ENCODE measurements at regions not wholly inside any gene's neighbourhood (a gene's known extent, or its start where the extent isn't known, plus 50 kb on each side); places are given as distances from the start of the nearest gene placed in this dataset.

- H3K36me3 ChIP-seq, result no peaks in the 10 kb centered on the region
- H3K27me3 ChIP-seq, result no peaks in the 10 kb centered on the region
- H3K27ac ChIP-seq, result no peak overlapping the region
- no peaks in the 10 kb centered on the region for H3K9me3 ChIP-seq
- ATAC-seq (no peak), DNase-seq (no peak)
- H3K4me1 ChIP-seq, result no peaks in the 10 kb centered on the region
- TF ChIP-seq CTCF (IDR thresholded peaks at IDR 0.05) (no peak), POLR2A (IDR thresholded peaks at IDR 0.05) (no peak)
- H3K4me3 ChIP-seq, result no peak overlapping the region
- intact Hi-C loops (cut with DNase I), result no loop called here
Measured at GRCh38 chr1:175794586-175794985, 51.2 kb upstream of the TNR start.

DNA sequence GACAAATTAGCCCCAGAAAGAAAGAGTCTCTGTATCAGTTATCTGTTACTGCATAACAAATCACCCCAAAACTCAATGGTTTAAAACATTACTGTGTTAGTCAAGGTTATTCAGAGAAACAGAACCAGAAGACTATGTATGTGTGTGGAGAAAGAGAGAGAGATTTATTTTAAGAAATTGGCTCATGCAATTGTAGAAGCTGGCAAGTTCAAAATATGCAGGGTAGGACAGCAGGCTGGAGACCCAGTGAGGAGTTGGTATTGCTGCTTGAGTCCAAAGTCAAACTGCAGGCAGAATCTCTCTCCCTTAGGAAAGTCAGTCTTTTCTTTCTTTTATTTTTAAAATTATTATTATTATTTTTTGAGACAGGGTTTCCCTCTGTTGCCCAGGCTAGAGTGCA lies 50.2 kb upstream of the TNR start:
- DNase-seq (no peak), ATAC-seq (no peak)
- H3K36me3 ChIP-seq, result no peaks in the 10 kb centered on the region
- intact Hi-C loops (cut with DNase I), result no loop called here
- TF ChIP-seq POLR2A (IDR thresholded peaks at IDR 0.05) (no peak), CTCF (IDR thresholded peaks at IDR 0.05) (no peak)
- H3K9me3 ChIP-seq, result no peaks in the 10 kb centered on the region
- no peak overlapping the region for H3K4me3 ChIP-seq
- no peak overlapping the region for H3K27ac ChIP-seq
- H3K4me1 ChIP-seq, result no peaks in the 10 kb centered on the region
- no peaks in the 10 kb centered on the region for H3K27me3 ChIP-seq
